Neural cell (in vitro differentiated cells): ENCODE measurements at regions not wholly inside any gene's neighbourhood (a gene's known extent, or its start where the extent isn't known, plus 50 kb on each side); places are given as distances from the start of the nearest gene placed in this dataset.

ENCODE experiments used
- H2AFZ ChIP-seq: fragments of 200-600, 300-800 bp; sonication (generic), shearing (Covaris generic); 2 replicates; pipeline ENCODE4 v1.6.0; 2014; ENCODE audit warnings: low read depth, mild to moderate bottlenecking, antibody characterized with exemption, low read length, moderate library complexity
- H3F3A ChIP-seq: fragments of 200-600 bp; shearing (Covaris generic); 2 replicates; pipeline ENCODE4 v1.6.1; 2016; ENCODE audit warnings: mild to moderate bottlenecking, moderate library complexity, mixed read lengths, antibody characterized with exemption, low read length; ENCODE audit not compliant: insufficient read depth, poor library complexity, severe bottlenecking
- H3K27ac ChIP-seq: fragments of 200-600, 300-800 bp; sonication (generic), shearing (Covaris generic); 2 replicates; pipeline ENCODE4 v1.5.1; 2014; ENCODE audit warnings: mild to moderate bottlenecking, low read length, moderate library complexity
- H3K27me3 ChIP-seq: fragments of 300-800, 200-600 bp; sonication (generic), shearing (Covaris generic); 2 replicates; pipeline ENCODE4 v1.6.0; 2014; ENCODE audit warnings: mild to moderate bottlenecking, low read depth, low read length, moderate library complexity; ENCODE audit not compliant: insufficient read depth
- H3K36me3 ChIP-seq: fragments of 300-800, 200-600 bp; sonication (generic), shearing (Covaris generic); 2 replicates; pipeline ENCODE4 v1.5.1; 2014; ENCODE audit warnings: mild to moderate bottlenecking, antibody characterized with exemption, low read length, moderate library complexity; ENCODE audit not compliant: insufficient read depth
- H3K4me2 ChIP-seq: fragments of 300-800, 200-600 bp; sonication (generic), shearing (Covaris generic); 2 replicates; pipeline ENCODE4 v1.6.0; 2014; ENCODE audit warnings: mild to moderate bottlenecking, low read length
- H3K4me3 ChIP-seq: fragments of 300-800, 200-600 bp; sonication (generic), shearing (Covaris generic); 2 replicates; pipeline ENCODE4 v1.5.1; 2014; ENCODE audit warnings: mild to moderate bottlenecking, low read length, moderate library complexity
- H3K79me2 ChIP-seq: fragments of 200-600 bp; shearing (Covaris generic); replicated peaks from 2 replicates; pipeline ENCODE4 v1.6.0; 2014; ENCODE audit warnings: mild to moderate bottlenecking, low read length, moderate library complexity; ENCODE audit not compliant: insufficient read depth
- H3K9ac ChIP-seq: fragments of 300-800, 200-600 bp; sonication (generic), shearing (Covaris generic); 2 replicates; pipeline ENCODE4 v1.6.1; 2016; ENCODE audit warnings: mild to moderate bottlenecking, low read length, mixed read lengths
- H3K9me2 ChIP-seq: fragments of 200-600 bp; shearing (Covaris generic); 2 replicates; pipeline ENCODE4 v1.6.1; 2016; ENCODE audit warnings: mild to moderate bottlenecking, low read length, mixed read lengths; ENCODE audit not compliant: insufficient read depth
- H3K9me3 ChIP-seq: fragments of 200-600, 300-800 bp; sonication (generic), shearing (Covaris generic); 2 replicates; pipeline ENCODE4 v1.6.1; 2016; ENCODE audit warnings: mild to moderate bottlenecking, mixed run types, low read length, moderate library complexity, mixed read lengths
- H4K20me1 ChIP-seq: fragments of 200-600 bp; shearing (Covaris generic); 2 replicates; pipeline ENCODE4 v1.6.1; 2016; ENCODE audit warnings: mild to moderate bottlenecking, mixed run types; ENCODE audit not compliant: insufficient read depth
- CTCF ChIP-seq: fragments of 450-650 bp; IDR thresholded peaks from 2 replicates; pipeline ENCODE4 v1.5.1; 2014; ENCODE audit warnings: antibody characterized with exemption, mild to moderate bottlenecking, moderate library complexity; ENCODE audit not compliant: poor library complexity, severe bottlenecking
- EP300 ChIP-seq: fragments of 450-650 bp; conservative IDR thresholded peaks from 2 replicates; pipeline ENCODE4 v1.6.1; 2014; ENCODE audit warnings: antibody characterized with exemption, mild to moderate bottlenecking, moderate library complexity; ENCODE audit not compliant: poor library complexity, severe bottlenecking
- EZH2 ChIP-seq: fragments of 200-600, 300-800 bp; shearing (Covaris generic), sonication (generic); IDR thresholded peaks from 2 replicates; pipeline ENCODE4 v1.6.1; 2014; ENCODE audit warnings: antibody characterized with exemption, low read length, borderline replicate concordance, mild to moderate bottlenecking; ENCODE audit not compliant: insufficient read depth, poor library complexity, severe bottlenecking
- MXI1 ChIP-seq: fragments of 450-650 bp; conservative IDR thresholded peaks from 2 replicates; pipeline ENCODE4 v1.6.1; 2014; ENCODE audit warnings: antibody characterized with exemption, mild to moderate bottlenecking; ENCODE audit not compliant: poor library complexity, severe bottlenecking
- POLR2AphosphoS5 ChIP-seq: IDR thresholded peaks from 2 replicates; pipeline ENCODE4 v1.6.1; 2012
- RAD21 ChIP-seq: fragments of 450-650 bp; conservative IDR thresholded peaks from 2 replicates; pipeline ENCODE4 v1.6.1; 2014; ENCODE audit warnings: antibody characterized with exemption, mild to moderate bottlenecking, moderate library complexity
- SMC3 ChIP-seq: fragments of 450-650 bp; conservative IDR thresholded peaks from 2 replicates; pipeline ENCODE4 v1.6.1; 2014; ENCODE audit warnings: antibody characterized with exemption, mild to moderate bottlenecking, moderate library complexity; ENCODE audit not compliant: poor library complexity
- TAF1 ChIP-seq: IDR thresholded peaks from 2 replicates; pipeline ENCODE4 v1.6.1; 2012; ENCODE audit warnings: low read depth
- TF ChIP-seq, protein P1 (sequence below): IDR thresholded peaks from 2 replicates; pipeline ENCODE4 v1.6.1; 2012; ENCODE audit warnings: borderline replicate concordance

DNA sequence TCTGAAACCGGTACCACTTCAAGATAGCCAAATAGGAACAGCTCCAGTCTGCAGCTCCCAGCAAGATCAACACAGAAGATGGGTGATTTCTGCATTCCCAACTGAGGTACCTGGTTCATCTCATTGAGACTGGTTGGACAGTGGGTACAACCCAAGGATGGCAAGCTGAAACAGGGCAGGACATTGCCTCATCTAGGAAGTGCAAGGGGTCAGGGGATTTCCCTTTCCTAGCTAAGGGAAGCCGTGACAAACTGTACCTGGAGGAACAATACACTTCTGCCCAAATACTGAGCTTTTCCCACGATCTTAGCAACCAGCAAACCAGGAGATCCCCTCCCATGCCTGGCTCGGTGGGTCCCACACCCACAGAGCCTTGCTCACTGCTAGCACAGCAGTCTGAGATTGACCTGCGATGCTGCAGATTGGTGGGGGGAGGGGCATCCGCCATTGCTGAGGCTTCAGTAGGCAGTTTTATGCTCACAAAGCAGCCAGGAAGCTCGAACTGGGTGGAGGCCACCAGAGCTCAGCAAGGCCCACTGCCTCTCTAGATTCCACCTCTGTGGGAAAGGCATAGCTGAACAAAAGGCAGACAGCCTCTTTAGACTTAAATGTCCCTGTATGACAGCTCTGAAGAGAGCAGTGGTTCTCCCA, 59.9 kb upstream of the C11orf58 start (continued):
- TF ChIP-seq EZH2 = no peak

DNA sequence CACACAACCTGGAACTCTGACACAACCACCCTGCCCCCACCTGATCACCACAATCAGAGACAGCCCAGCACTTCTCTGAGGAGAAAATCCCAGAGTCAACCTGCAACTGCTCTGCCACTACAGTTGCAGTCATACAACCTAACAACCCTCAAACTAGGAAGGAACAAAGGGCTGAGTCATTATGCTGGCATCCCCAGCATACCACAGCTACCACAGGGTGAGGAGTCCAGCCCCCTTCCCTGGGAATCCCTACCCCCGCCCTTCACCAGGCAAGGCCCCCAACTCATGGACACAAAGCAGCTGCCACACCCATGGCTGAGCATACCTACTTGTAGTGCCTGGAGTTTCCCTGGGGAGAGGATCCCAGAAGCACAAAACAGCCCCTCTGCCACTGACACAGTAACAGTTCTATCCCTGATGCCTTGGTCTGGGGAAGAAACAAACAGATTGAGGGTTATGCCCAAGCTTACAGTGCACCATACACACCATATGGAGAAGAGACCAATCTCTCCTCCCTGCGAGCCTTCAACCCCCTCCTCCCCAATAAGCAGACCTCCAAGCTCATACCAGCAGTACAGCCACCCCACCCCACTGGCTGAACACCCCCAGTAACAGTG, 68.5 kb upstream of the C11orf58 start:
- Histone ChIP-seq H3K9ac (no peak overlapping the region), H3K27me3 (no peaks in the 10 kb centered on the region), H2AFZ (no peak overlapping the region), H3F3A (no peaks in the 10 kb centered on the region), H3K9me2 (no peaks in the 10 kb centered on the region), H3K9me3 (peaks cover 3% of the 10 kb centered on the region), H4K20me1 (no peaks in the 10 kb centered on the region), H3K36me3 (no peaks in the 10 kb centered on the region), H3K79me2 (no peaks in the 10 kb centered on the region), H3K4me3 (no peak overlapping the region), H3K27ac (no peak overlapping the region), H3K4me2 (no peak overlapping the region)
- no peak for TF ChIP-seq RAD21
- TF ChIP-seq EP300 = no peak
- TF ChIP-seq POLR2AphosphoS5 = no peak
- no peak for TF ChIP-seq TAF1
- TF ChIP-seq, protein P1, sequence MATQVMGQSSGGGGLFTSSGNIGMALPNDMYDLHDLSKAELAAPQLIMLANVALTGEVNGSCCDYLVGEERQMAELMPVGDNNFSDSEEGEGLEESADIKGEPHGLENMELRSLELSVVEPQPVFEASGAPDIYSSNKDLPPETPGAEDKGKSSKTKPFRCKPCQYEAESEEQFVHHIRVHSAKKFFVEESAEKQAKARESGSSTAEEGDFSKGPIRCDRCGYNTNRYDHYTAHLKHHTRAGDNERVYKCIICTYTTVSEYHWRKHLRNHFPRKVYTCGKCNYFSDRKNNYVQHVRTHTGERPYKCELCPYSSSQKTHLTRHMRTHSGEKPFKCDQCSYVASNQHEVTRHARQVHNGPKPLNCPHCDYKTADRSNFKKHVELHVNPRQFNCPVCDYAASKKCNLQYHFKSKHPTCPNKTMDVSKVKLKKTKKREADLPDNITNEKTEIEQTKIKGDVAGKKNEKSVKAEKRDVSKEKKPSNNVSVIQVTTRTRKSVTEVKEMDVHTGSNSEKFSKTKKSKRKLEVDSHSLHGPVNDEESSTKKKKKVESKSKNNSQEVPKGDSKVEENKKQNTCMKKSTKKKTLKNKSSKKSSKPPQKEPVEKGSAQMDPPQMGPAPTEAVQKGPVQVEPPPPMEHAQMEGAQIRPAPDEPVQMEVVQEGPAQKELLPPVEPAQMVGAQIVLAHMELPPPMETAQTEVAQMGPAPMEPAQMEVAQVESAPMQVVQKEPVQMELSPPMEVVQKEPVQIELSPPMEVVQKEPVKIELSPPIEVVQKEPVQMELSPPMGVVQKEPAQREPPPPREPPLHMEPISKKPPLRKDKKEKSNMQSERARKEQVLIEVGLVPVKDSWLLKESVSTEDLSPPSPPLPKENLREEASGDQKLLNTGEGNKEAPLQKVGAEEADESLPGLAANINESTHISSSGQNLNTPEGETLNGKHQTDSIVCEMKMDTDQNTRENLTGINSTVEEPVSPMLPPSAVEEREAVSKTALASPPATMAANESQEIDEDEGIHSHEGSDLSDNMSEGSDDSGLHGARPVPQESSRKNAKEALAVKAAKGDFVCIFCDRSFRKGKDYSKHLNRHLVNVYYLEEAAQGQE = no peak

DNA sequence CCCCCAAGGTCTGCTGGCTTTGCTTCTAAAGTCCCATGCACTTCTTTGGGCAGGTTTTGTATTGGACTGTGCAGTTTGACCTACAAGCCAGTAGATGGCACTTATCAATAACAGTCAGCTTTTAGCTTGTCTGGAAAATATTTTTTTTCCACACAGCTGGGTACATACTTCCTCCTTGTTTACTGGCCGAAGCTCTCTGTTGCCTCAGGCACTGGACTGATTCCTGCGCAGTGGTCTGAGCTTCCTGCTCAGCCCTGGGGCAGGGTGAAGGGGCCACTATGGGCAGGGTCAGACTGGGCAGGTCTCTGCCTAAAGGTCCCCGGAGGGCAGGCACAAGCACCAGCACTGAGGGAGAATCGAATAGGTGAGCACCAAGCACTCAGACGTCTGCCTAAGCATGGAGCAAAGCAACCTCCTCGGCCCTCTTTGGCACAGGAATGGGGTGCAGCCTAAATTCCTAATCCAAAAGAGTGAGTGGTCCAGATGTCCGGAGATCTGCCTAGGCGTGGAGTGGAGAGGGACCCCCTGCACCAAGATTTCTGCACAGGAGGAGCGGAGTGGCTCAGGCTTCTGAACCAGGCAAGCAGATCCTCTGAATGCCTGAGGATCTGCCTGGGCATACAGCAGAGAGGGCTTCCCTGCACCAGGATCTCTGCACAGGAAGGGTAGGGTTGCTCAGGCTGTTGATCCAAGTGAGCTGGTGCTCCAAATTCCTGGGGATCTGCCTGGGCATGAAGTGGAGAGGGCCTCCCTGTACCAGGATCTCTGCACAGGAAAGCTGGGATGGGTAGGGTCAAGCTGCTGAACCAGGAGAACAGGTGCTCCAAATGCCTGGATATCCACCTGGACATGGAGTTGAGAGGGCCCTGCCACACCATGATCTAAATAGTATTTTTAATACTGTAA, 105.9 kb upstream of the C11orf58 start:
- Histone ChIP-seq H3K4me3 (no peak overlapping the region), H2AFZ (no peak overlapping the region), H3K27me3 (no peaks in the 10 kb centered on the region), H3F3A (no peaks in the 10 kb centered on the region), H3K36me3 (no peaks in the 10 kb centered on the region), H4K20me1 (no peaks in the 10 kb centered on the region), H3K4me2 (no peak overlapping the region), H3K9me2 (no peaks in the 10 kb centered on the region), H3K9ac (no peak overlapping the region), H3K27ac (no peak overlapping the region), H3K9me3 (no peaks in the 10 kb centered on the region), H3K79me2 (no peaks in the 10 kb centered on the region)
- TF ChIP-seq CTCF (no peak), EP300 (no peak), RAD21 (no peak), POLR2AphosphoS5 (no peak), MXI1 (no peak), SMC3 (no peak), EZH2 (no peak), TAF1 (no peak)
- TF ChIP-seq, protein P1 = no peak
